ENCODE measurements at regions not wholly inside any gene's neighbourhood (a gene's known extent, or its start where the extent isn't known, plus 50 kb on each side); places are given as distances from the start of the nearest gene placed in this dataset.

- H3K27me3 ChIP-seq (ENCODE audit: control insufficient read depth, insufficient read depth, low read length) = no peaks in the 10 kb centered on the region
- H3K36me3 ChIP-seq (replicated peaks; ENCODE audit: control insufficient read depth, insufficient read depth, low read length) = no peaks in the 10 kb centered on the region
- no peak for DNase-seq
- no peak overlapping the region for H3K4me3 ChIP-seq (ENCODE audit: insufficient read depth, low read depth, low read length)
These were observed 330.3 kb upstream of the NPVF start for GRCh38 chr7:25558605-25559004.

- DNase-seq = no peak
- H3K27me3 ChIP-seq (ENCODE audit: control insufficient read depth, insufficient read depth, low read length) = no peaks in the 10 kb centered on the region
These were observed 331.5 kb upstream of the NPVF start for GRCh38 chr7:25559581-25560367.

GRCh38 chr7:25562673-25563182 lies 334.4 kb upstream of the NPVF start:
- no peaks in the 10 kb centered on the region for H3K36me3 ChIP-seq (replicated peaks; ENCODE audit: control insufficient read depth, insufficient read depth, low read length)
- no peak for DNase-seq
- no peaks in the 10 kb centered on the region for H3K27me3 ChIP-seq (ENCODE audit: control insufficient read depth, insufficient read depth, low read length)
- no peak overlapping the region for H3K4me3 ChIP-seq (ENCODE audit: insufficient read depth, low read depth, low read length)

More at GRCh38 chr7:25559581-25560367, 331.5 kb upstream of the NPVF start:
- Histone ChIP-seq H3K4me3 (ENCODE audit: insufficient read depth, low read depth, low read length) (no peak overlapping the region), H3K36me3 (replicated peaks; ENCODE audit: control insufficient read depth, insufficient read depth, low read length) (no peaks in the 10 kb centered on the region)

- no peak for DNase-seq
- H3K27me3 ChIP-seq (ENCODE audit: control insufficient read depth, insufficient read depth, low read length) = no peaks in the 10 kb centered on the region
- H3K4me3 ChIP-seq (ENCODE audit: insufficient read depth, low read depth, low read length) = no peak overlapping the region
- no peaks in the 10 kb centered on the region for H3K36me3 ChIP-seq (replicated peaks; ENCODE audit: control insufficient read depth, insufficient read depth, low read length)
These were observed 336.7 kb upstream of the NPVF start for GRCh38 chr7:25565002-25565401.

GRCh38 chr7:25565949-25566348 lies 337.7 kb upstream of the NPVF start:
- no peak overlapping the region for H3K4me3 ChIP-seq (ENCODE audit: insufficient read depth, low read depth, low read length)
- H3K27me3 ChIP-seq (ENCODE audit: control insufficient read depth, insufficient read depth, low read length) = no peaks in the 10 kb centered on the region

GRCh38 chr7:25567430-25567829 lies 339.1 kb upstream of the NPVF start:
- Histone ChIP-seq H3K27me3 (ENCODE audit: control insufficient read depth, insufficient read depth, low read length) (no peaks in the 10 kb centered on the region), H3K36me3 (replicated peaks; ENCODE audit: control insufficient read depth, insufficient read depth, low read length) (no peaks in the 10 kb centered on the region), H3K4me3 (ENCODE audit: insufficient read depth, low read depth, low read length) (no peak overlapping the region)
- DNase-seq = no peak

More at GRCh38 chr7:25565949-25566348, 337.7 kb upstream of the NPVF start:
- DNase-seq = peak; percentile 42
- H3K36me3 ChIP-seq (replicated peaks; ENCODE audit: control insufficient read depth, insufficient read depth, low read length) = no peaks in the 10 kb centered on the region

GRCh38 chr7:25569765-25570164 lies 341.5 kb upstream of the NPVF start:
- no peaks in the 10 kb centered on the region for H3K36me3 ChIP-seq (replicated peaks; ENCODE audit: control insufficient read depth, insufficient read depth, low read length)
- no peak for DNase-seq
- H3K27me3 ChIP-seq (ENCODE audit: control insufficient read depth, insufficient read depth, low read length) = no peaks in the 10 kb centered on the region; the same call in 1 of the 2 replicates
- H3K4me3 ChIP-seq (ENCODE audit: insufficient read depth, low read depth, low read length) = no peak overlapping the region

- no peak for DNase-seq
- Histone ChIP-seq H3K36me3 (replicated peaks; ENCODE audit: control insufficient read depth, insufficient read depth, low read length) (no peaks in the 10 kb centered on the region), H3K27me3 (ENCODE audit: control insufficient read depth, insufficient read depth, low read length) (no peaks in the 10 kb centered on the region; the same call in 1 of the 2 replicates)
These were observed 344.1 kb upstream of the NPVF start for GRCh38 chr7:25572423-25572822.

GRCh38 chr7:25574828-25575227 lies 346.5 kb upstream of the NPVF start:
- Histone ChIP-seq H3K36me3 (replicated peaks; ENCODE audit: control insufficient read depth, insufficient read depth, low read length) (no peaks in the 10 kb centered on the region), H3K27me3 (ENCODE audit: control insufficient read depth, insufficient read depth, low read length) (no peaks in the 10 kb centered on the region; the same call in 1 of the 2 replicates), H3K4me3 (ENCODE audit: insufficient read depth, low read depth, low read length) (no peak overlapping the region)
- no peak for DNase-seq

More at GRCh38 chr7:25572423-25572822, 344.1 kb upstream of the NPVF start:
- no peak overlapping the region for H3K4me3 ChIP-seq (ENCODE audit: insufficient read depth, low read depth, low read length)

- H3K4me3 ChIP-seq (ENCODE audit: insufficient read depth, low read depth, low read length) = no peak overlapping the region
- DNase-seq = no peak
- H3K27me3 ChIP-seq (ENCODE audit: control insufficient read depth, insufficient read depth, low read length) = no peaks in the 10 kb centered on the region; the same call in 1 of the 2 replicates
- no peaks in the 10 kb centered on the region for H3K36me3 ChIP-seq (replicated peaks; ENCODE audit: control insufficient read depth, insufficient read depth, low read length)
These were observed 347.3 kb upstream of the NPVF start for GRCh38 chr7:25575634-25576033.

- H3K4me3 ChIP-seq (ENCODE audit: insufficient read depth, low read depth, low read length) = no peak overlapping the region
- no peak for DNase-seq
These were observed 350.9 kb upstream of the NPVF start for GRCh38 chr7:25578991-25579777.

GRCh38 chr7:25579778-25580075 lies 351.4 kb upstream of the NPVF start:
- H3K27me3 ChIP-seq (ENCODE audit: control insufficient read depth, insufficient read depth, low read length) = no peaks in the 10 kb centered on the region; the same call in 1 of the 2 replicates
- no peaks in the 10 kb centered on the region for H3K36me3 ChIP-seq (replicated peaks; ENCODE audit: control insufficient read depth, insufficient read depth, low read length)
- no peak for DNase-seq
- no peak overlapping the region for H3K4me3 ChIP-seq (ENCODE audit: insufficient read depth, low read depth, low read length)

More at GRCh38 chr7:25578991-25579777, 350.9 kb upstream of the NPVF start:
- no peaks in the 10 kb centered on the region; the same call in 1 of the 2 replicates for H3K27me3 ChIP-seq (ENCODE audit: control insufficient read depth, insufficient read depth, low read length)
- no peaks in the 10 kb centered on the region for H3K36me3 ChIP-seq (replicated peaks; ENCODE audit: control insufficient read depth, insufficient read depth, low read length)

GRCh38 chr7:25580141-25580540 lies 351.9 kb upstream of the NPVF start:
- H3K36me3 ChIP-seq (replicated peaks; ENCODE audit: control insufficient read depth, insufficient read depth, low read length) = no peaks in the 10 kb centered on the region
- no peaks in the 10 kb centered on the region; the same call in 1 of the 2 replicates for H3K27me3 ChIP-seq (ENCODE audit: control insufficient read depth, insufficient read depth, low read length)
- no peak overlapping the region for H3K4me3 ChIP-seq (ENCODE audit: insufficient read depth, low read depth, low read length)
- no peak for DNase-seq

- H3K36me3 ChIP-seq (replicated peaks; ENCODE audit: control insufficient read depth, insufficient read depth, low read length) = no peaks in the 10 kb centered on the region
- DNase-seq = no peak
- H3K4me3 ChIP-seq (ENCODE audit: insufficient read depth, low read depth, low read length) = no peak overlapping the region
- no peaks in the 10 kb centered on the region; the same call in 1 of the 2 replicates for H3K27me3 ChIP-seq (ENCODE audit: control insufficient read depth, insufficient read depth, low read length)
These were observed 355.3 kb upstream of the NPVF start for GRCh38 chr7:25583621-25584020.
